GM18498 (cell line): ENCODE measurements at regions not wholly inside any gene's neighbourhood (a gene's known extent, or its start where the extent isn't known, plus 50 kb on each side); places are given as distances from the start of the nearest gene placed in this dataset.

Experiments used
- ATAC-seq: cut with Tn5 transposase; IDR thresholded peaks from one replicate; pipeline ENCODE4 v1.9.1; 2021; ENCODE audit warnings: mild to moderate bottlenecking, moderate library complexity; ENCODE audit not compliant: unreplicated experiment

- ATAC-seq: no peak
These were observed 718.0 kb downstream of the EFNB2 start for GRCh38 chr13:105817498-105817897.

- no peak for ATAC-seq
These were observed 718.5 kb downstream of the EFNB2 start for GRCh38 chr13:105816994-105817393.

- ATAC-seq: no peak
These were observed 720.6 kb downstream of the EFNB2 start for GRCh38 chr13:105814902-105815250.

- no peak for ATAC-seq
These were observed 721.1 kb downstream of the EFNB2 start for GRCh38 chr13:105814219-105814901.

- no peak for ATAC-seq
These were observed 728.9 kb downstream of the EFNB2 start for GRCh38 chr13:105806628-105806920.

- no peak for ATAC-seq
These were observed 729.4 kb downstream of the EFNB2 start for GRCh38 chr13:105805892-105806627.

GRCh38 chr13:105804561-105805190 lies 730.8 kb downstream of the EFNB2 start:
- ATAC-seq: no peak

- ATAC-seq: no peak
These were observed 736.3 kb downstream of the EFNB2 start for GRCh38 chr13:105799155-105799554.

GRCh38 chr13:105798541-105798940 lies 736.9 kb downstream of the EFNB2 start:
- ATAC-seq: no peak

- no peak for ATAC-seq
These were observed 739.4 kb downstream of the EFNB2 start for GRCh38 chr13:105796081-105796480.

GRCh38 chr13:105790923-105791322 lies 744.5 kb downstream of the EFNB2 start:
- no peak for ATAC-seq

GRCh38 chr13:105788530-105788929 lies 746.9 kb downstream of the EFNB2 start:
- no peak for ATAC-seq

GRCh38 chr13:105787632-105788031 lies 747.8 kb downstream of the EFNB2 start:
- ATAC-seq: no peak

- no peak for ATAC-seq
These were observed 750.0 kb downstream of the EFNB2 start for GRCh38 chr13:105785436-105785835.

- no peak for ATAC-seq
These were observed 752.2 kb downstream of the EFNB2 start for GRCh38 chr13:105783261-105783660.

GRCh38 chr13:105778196-105778595 lies 757.3 kb downstream of the EFNB2 start:
- ATAC-seq: no peak

- ATAC-seq: no peak
These were observed 760.6 kb downstream of the EFNB2 start for GRCh38 chr13:105774739-105775460.

- no peak for ATAC-seq
These were observed 761.5 kb downstream of the EFNB2 start for GRCh38 chr13:105773863-105774538.

- no peak for ATAC-seq
These were observed 762.2 kb downstream of the EFNB2 start for GRCh38 chr13:105773241-105773640.

- no peak for ATAC-seq
These were observed 771.0 kb downstream of the EFNB2 start for GRCh38 chr13:105764486-105764885.

- no peak for ATAC-seq
These were observed 771.6 kb downstream of the EFNB2 start for GRCh38 chr13:105763851-105764250.
